GM19328 (cell line): ENCODE measurements at regions not wholly inside any gene's neighbourhood (a gene's known extent, or its start where the extent isn't known, plus 50 kb on each side); places are given as distances from the start of the nearest gene placed in this dataset.
"Not testable (repeated sequence)": the region's sequence is repeated elsewhere in the genome, so short reads cannot be mapped to it uniquely, and the experiment has no call there.

Experiments
- ATAC-seq: cut with Tn5 transposase; IDR thresholded peaks from one replicate; pipeline ENCODE4 v1.9.1; 2021; ENCODE audit warnings: mild to moderate bottlenecking, moderate library complexity; ENCODE audit not compliant: unreplicated experiment

- no peak for ATAC-seq
These were observed 180.4 kb downstream of the SMAD6 start for GRCh38 chr15:66882251-66883020.

GRCh38 chr15:66883284-66883911, 181.4 kb downstream of the SMAD6 start:
- no peak for ATAC-seq

- no peak for ATAC-seq
These were observed 181.2 kb upstream of the SMAD3 start for GRCh38 chr15:66884115-66884622.

- ATAC-seq = no peak
These were observed 180.7 kb upstream of the SMAD3 start for GRCh38 chr15:66884661-66885237.

GRCh38 chr15:66885281-66885915, 180.0 kb upstream of the SMAD3 start:
- no peak for ATAC-seq

GRCh38 chr15:66886241-66886675, 179.1 kb upstream of the SMAD3 start:
- no peak for ATAC-seq

- ATAC-seq = no peak
These were observed 178.6 kb upstream of the SMAD3 start for GRCh38 chr15:66886686-66887273.

- not testable (repeated sequence) for ATAC-seq
These were observed 176.1 kb upstream of the SMAD3 start for GRCh38 chr15:66889298-66889697.

GRCh38 chr15:66891776-66892175, 173.6 kb upstream of the SMAD3 start:
- ATAC-seq = no peak

- ATAC-seq = no peak
These were observed 172.1 kb upstream of the SMAD3 start for GRCh38 chr15:66893294-66893693.

- no peak for ATAC-seq
These were observed 171.0 kb upstream of the SMAD3 start for GRCh38 chr15:66894363-66894762.

GRCh38 chr15:66894986-66895780, 170.2 kb upstream of the SMAD3 start:
- no peak for ATAC-seq

GRCh38 chr15:66895794-66896453, 169.5 kb upstream of the SMAD3 start:
- no peak for ATAC-seq

GRCh38 chr15:66896611-66897010, 168.8 kb upstream of the SMAD3 start:
- ATAC-seq = no peak

- no peak for ATAC-seq
These were observed 168.0 kb upstream of the SMAD3 start for GRCh38 chr15:66897416-66897815.

- no peak for ATAC-seq
These were observed 167.4 kb upstream of the SMAD3 start for GRCh38 chr15:66897971-66898370.

GRCh38 chr15:66898656-66899386, 166.6 kb upstream of the SMAD3 start:
- no peak for ATAC-seq

GRCh38 chr15:66899555-66900350, 165.6 kb upstream of the SMAD3 start:
- ATAC-seq = no peak
